Fibroblast of skin of abdomen (primary cell): ENCODE measurements at regions not wholly inside any gene's neighbourhood (a gene's known extent, or its start where the extent isn't known, plus 50 kb on each side); places are given as distances from the start of the nearest gene placed in this dataset.
"Not testable (repeated sequence)": the region's sequence is repeated elsewhere in the genome, so short reads cannot be mapped to it uniquely, and the experiment has no call there.

Experiments used
- DNase-seq: peaks from one replicate; pipeline ENCODE4 v3.0.0-alpha.2; 2013

DNA sequence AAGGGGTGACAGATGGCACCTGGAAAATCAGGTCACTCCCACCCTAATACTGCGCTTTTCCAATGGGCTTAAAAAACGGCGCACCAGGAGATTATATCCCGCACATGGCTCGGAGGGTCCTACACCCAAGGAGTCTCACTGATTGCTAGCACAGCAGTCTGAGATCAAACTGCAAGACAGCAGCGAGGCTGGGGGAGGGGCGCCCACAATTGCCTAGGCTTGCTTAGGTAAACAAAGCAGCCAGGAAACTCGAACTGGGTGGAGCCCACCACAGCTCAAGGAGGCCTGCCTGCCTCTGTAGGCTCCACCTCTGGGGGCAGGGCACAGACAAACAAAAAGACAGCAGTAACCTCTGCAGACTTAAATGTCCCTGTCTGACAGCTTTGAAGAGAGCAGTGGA is 205.7 kb upstream of the HTR1E start:
- not testable (repeated sequence) for DNase-seq

DNA sequence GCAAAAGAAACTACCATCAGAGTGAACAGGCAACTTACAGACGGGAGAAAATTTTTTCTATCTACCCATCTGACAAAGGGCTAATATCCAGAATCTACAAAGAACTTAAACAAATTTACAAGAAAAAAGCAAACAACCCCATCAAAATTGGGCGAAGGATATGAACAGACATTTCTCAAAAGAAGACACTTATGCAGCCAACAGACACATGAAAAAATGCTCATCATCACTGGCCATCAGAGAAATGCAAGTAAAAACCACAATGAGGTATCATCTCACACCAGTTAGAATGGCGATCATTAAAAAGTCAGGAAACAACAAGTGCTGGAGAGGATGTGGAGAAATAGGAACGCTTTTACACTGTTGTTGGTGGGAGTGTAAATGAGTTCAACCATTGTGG is 206.6 kb upstream of the HTR1E start:
- DNase-seq: not testable (repeated sequence)

GRCh38 chr6:86730216-86730615 is 207.1 kb upstream of the HTR1E start:
- no peak for DNase-seq

DNA sequence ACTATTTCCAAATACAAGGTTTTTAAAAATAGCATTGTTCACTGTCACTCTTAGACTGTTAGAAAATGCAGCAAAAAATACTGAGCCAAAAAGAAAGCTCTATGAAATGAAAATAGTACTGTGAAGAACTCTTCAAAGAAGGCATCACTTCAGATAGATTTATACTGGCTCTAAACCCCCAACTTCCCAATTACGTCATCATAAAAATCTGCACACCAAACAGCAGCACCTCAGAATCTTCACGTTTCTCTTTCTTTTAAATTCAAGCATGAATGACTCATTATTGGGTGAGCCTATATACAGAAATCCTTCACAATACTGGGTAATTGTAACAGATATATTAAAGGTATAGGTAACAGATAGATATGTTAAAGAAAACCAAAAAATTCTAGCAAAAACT is 208.4 kb upstream of the HTR1E start:
- DNase-seq: no peak

DNA sequence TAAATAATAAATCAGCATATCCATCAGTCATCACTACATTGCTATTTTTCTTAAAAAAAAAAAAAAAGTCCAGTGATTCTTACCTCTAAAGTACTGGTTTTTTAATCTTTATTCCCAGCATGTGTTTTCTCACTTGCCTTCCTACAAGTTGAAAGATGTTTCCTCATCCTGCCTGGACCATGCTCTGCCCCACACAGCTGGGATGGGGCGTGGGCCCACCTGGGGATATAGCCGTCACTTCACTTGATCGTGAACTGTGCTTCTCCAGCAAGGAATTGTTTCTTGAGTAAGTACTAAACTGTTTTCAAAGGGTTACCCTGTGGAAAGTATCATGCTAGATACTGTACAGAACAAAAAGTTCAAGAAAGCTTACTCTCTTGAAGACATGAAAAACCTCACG is 212.6 kb upstream of the HTR1E start:
- no peak for DNase-seq

DNA sequence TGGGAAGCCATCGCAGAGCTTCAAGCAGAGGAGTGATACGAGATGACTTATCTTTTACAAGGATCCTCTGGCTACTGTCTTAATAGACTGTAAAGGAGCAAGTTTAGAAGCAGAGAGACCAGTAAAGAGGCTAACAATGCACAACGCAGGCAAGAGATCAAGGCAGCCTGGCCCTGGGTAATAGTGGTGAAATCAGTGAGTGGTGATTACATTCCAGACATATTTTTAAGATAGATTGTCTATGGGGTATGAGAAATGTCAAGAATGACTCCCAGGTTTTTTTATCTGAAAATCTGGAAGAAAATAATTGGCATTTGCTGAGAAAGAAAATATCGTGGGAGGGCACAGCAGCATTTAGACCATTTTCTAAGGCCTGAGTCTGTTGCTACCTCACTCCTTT is 213.6 kb upstream of the HTR1E start:
- DNase-seq: no peak

GRCh38 chr6:86723151-86723550 is 214.2 kb upstream of the HTR1E start:
- no peak for DNase-seq

DNA sequence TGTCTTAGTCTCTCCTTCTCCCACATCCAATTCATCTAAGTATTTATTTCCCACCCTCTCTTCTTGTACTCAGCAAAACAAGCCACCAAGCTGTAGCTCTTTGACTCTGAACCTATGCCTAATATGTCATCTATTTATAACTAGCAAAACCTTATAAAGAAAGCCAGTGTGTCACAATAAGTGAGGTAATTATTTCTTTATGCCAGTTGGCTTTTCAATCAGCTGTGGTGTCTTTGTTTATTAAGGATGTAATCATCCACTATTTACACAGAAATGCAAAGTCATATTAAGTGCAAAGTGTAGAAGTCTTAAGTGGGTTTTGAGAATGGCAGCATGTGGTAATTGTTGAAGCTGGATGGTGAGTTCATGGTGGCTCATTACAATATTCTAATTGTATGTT is 215.2 kb upstream of the HTR1E start:
- DNase-seq: no peak

DNA sequence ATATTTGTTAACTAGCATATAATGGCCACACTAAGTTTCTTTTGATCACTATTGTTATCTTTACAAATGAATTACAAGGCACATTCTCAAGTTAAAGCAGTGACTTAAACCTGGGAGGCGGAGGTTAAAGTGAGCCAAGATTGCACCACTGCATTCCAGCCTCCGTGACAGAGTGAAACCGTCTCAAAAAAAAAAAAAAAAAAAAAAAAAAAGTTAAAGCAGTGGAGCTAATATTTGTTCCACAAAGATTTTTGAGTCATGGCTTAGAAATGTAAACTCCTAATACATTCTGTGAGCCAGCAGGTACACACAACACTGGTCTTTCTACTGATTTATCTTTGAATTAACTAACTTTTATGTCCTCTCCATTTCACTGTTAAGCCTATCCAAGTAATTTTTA is 221.7 kb upstream of the HTR1E start:
- no peak for DNase-seq

- no peak for DNase-seq
Observed at GRCh38 chr6:86712039-86712438, 225.3 kb upstream of the HTR1E start.

DNA sequence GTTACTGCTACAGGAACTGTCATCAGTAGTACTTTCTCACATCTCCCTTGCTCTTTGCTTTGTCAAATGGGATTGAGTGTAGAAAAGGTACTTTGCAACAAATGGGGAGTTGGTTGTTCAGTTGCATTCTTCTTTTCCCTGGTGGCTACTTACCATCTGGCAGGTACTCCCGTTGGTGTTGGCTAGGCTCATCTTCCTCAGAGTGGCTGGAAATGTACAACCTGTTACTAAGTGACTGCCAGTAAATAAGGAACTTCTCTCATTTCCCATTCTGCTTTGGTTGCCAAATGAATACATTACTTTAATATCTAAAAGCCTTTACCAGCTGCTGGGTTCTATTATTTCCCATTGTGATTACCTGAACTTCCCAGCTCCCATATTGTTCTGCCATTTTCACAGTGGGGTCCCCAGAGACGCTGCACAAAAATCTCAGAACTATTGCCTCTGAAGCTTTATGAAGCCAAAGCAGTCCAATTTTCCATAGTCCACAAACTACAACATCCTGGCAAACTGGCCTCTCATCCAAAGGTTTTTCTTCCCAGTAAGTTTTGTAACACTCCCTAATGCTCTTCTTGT is 229.7 kb upstream of the HTR1E start:
- no peak for DNase-seq

- DNase-seq: no peak
Observed at GRCh38 chr6:86706449-86706848, 230.9 kb upstream of the HTR1E start.

DNA sequence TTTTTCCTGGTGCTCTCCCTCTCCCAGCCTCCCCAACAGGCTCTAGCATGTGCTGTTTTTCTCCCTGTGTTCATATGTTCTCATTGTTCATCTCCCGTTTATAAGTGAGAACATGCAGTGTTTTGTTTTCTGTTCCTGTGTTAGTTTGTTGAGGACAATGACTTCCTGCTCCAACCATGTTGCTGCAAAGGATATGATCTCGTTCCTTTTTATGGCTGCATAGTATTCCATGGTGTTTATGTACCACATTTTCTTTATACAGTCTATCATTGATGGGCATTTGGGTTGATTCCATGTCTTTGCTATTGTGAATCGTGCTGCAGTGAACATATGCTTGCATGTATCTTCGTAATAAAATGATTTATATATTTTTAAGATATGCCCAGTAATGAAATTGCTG is 236.1 kb upstream of the HTR1E start:
- not testable (repeated sequence) for DNase-seq

DNA sequence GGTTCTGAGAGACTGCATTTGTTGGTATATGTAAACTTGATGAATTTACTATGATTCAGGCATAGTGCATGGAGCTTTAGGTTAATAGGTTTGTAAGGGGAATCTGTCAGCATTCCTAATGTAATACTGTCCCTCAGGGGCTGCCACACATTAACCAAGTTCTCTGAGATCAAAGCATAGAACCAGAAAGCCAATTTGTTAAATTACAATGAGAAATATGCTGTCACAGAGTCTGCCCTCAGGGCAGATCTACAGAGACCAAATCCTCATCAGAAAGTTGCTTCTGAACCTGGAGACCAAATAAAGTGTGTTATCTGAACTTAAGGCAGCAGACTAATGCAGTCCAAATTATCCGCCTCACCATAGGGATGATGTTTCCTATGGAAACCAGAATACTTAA is 250.8 kb upstream of the HTR1E start:
- DNase-seq: no peak

- DNase-seq: no peak
Observed at GRCh38 chr6:86685230-86685797, 252.0 kb upstream of the HTR1E start.

DNA sequence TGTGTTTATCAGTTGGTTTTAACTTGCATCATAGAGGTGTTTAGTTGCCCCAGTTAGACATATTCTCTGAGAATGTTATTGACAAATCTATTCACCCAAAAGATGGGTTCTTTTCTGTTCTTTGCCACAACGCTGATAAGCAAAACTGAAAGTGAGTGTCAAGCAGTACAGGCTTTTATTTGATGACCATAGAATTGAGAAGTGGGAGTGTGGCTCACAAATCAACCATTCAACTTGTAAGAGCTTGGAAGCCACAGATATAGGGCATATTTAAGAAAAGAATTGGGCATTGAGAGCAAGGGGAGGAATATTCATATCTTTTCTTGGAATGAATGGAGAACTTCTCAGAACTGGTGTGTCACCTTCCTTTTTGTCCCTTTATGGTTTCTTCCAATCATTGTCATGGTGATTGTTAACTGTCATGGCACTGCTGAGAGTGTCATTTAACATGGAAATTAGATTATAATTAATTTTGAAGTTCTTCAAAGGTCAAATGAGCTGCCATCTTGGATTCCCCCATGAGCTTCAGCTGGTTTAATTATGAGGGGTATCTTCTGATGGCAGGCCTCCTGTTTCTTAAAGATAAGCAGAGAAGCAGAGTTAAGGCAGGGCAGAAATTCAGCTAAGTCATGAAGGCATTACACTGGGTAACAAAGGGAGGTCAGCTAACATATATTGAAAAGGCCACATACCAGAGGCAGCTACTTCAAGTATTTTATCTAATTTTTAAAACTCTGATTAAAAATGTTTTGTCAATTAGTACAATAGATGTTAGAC is 254.0 kb upstream of the HTR1E start:
- DNase-seq: no peak

GRCh38 chr6:86682297-86682696 is 255.0 kb upstream of the HTR1E start:
- no peak for DNase-seq

DNA sequence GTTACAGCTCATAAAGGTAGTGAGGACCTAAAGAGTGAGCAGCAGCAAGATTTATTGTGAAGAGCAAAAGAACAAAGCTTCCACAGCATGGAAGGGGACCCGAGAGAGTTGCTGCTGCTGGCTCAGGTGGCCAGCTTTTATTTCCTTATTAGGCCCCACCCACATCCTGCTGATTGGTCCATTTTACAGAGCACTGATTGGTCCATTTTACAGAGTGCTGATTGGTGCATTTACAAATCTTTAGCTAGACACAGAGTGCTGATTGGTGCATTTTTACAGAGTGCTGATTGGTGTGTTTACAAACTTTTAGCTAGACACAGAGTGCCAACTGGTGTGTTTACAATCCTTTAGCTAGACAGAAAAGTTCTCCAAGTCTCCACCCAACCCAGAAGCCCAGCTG is 256.2 kb upstream of the HTR1E start:
- DNase-seq: not testable (repeated sequence)

DNA sequence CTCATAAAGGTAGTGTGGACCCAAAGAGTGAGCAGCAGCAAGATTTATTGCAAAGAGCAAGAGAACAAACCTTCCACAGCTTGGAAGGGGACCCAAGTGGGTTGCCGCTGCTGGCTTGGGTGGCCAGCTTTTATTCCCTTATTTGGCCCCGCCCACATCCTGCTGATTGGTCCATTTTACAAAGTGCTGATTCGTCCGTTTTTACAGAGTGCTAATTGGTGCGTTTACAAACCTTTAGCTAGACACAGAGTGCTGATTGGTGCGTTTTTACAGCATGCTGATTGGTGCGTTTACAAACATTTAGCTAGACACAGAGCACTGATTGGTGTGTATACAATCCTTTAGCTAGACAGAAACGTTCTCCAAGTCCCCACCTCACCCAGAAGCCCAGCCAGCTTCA is 265.2 kb upstream of the HTR1E start:
- not testable (repeated sequence) for DNase-seq

DNA sequence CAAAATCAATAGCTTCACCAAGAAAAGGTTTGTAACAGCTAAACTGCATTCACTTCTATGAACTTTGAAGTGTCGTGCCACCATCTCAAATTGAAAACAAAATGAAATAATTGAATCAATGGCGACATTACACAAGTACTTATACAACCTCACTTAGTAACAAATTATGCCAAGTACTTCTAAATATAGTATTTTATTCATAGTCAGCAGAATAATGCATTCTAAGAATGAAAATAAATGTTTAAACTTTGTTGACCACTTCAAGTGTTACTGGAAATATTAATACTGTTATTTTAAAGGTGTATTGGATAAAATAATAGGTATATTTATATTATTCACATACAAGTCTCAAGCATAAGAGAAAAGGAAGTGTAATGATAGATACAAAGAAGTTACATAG is 280.1 kb upstream of the HTR1E start:
- DNase-seq: no peak

GRCh38 chr6:86629123-86629522 is 308.2 kb upstream of the HTR1E start:
- DNase-seq: no peak

DNA sequence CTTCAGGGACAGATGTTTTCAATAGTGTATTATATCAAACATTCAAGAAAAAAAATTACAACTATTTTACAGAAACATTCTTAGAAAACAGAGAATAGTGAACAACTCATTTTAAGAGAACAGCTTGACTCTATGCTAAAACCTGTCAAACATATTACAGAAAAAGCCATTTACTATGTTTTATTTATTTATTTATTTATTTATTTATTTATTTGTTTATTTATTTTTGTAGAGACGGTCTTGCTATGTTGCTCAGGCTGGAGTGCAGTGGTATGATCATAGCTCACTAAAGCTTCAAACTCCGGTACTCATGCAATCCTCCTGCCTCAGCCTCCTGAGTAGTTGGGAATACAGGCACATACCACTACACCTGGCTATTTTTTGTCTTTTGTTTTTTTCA is 317.9 kb upstream of the HTR1E start:
- DNase-seq: no peak

- DNase-seq: no peak
Observed at GRCh38 chr6:86615299-86615698, 322.0 kb upstream of the HTR1E start.
